ENCODE measurements at regions not wholly inside any gene's neighbourhood (a gene's known extent, or its start where the extent isn't known, plus 50 kb on each side); places are given as distances from the start of the nearest gene placed in this dataset.

DNA sequence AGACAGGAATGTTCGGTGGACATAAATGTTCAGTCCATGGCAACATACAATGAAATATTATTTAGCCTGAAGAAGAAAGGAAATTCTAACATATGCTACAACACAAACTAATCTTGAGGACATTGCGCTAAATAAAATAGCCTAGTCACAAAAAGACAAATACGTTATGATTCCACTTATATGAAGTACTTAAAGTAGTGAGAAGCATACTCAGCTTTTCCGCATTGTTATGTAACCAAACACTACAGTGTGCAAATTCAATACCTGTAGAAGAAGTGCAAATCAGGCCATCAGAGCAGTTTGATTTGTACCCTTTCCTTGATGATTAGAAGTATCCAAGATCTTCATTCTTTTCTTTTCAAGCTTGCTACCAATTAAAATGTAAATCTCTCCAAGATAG is 1023.4 kb upstream of the NR2F2 start:
- intact Hi-C loops (cut with micrococcal nuclease; ENCODE audit: unreplicated experiment) = no loop called here
- Mint-ChIP-seq H3K4me3 (ENCODE audit: low read depth, unreplicated experiment) (no peak overlapping the region), H3K4me1 (ENCODE audit: low read depth, unreplicated experiment) (no peaks in the 10 kb centered on the region), H3K9me3 (ENCODE audit: low read depth, unreplicated experiment) (no peaks in the 10 kb centered on the region), H3K36me3 (ENCODE audit: insufficient read depth, unreplicated experiment) (no peaks in the 10 kb centered on the region), H3K27ac (ENCODE audit: unreplicated experiment) (no peak overlapping the region), H3K27me3 (ENCODE audit: unreplicated experiment) (no peaks in the 10 kb centered on the region)
- no peak for DNase-seq
- TF ChIP-seq, protein P1, sequence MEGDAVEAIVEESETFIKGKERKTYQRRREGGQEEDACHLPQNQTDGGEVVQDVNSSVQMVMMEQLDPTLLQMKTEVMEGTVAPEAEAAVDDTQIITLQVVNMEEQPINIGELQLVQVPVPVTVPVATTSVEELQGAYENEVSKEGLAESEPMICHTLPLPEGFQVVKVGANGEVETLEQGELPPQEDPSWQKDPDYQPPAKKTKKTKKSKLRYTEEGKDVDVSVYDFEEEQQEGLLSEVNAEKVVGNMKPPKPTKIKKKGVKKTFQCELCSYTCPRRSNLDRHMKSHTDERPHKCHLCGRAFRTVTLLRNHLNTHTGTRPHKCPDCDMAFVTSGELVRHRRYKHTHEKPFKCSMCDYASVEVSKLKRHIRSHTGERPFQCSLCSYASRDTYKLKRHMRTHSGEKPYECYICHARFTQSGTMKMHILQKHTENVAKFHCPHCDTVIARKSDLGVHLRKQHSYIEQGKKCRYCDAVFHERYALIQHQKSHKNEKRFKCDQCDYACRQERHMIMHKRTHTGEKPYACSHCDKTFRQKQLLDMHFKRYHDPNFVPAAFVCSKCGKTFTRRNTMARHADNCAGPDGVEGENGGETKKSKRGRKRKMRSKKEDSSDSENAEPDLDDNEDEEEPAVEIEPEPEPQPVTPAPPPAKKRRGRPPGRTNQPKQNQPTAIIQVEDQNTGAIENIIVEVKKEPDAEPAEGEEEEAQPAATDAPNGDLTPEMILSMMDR (IDR thresholded peaks at IDR 0.05; ENCODE audit: unreplicated experiment) = no peak
- no TSS peak for BruUV-seq (replicated peaks)
- CTCF ChIA-PET = no interaction called here

DNA sequence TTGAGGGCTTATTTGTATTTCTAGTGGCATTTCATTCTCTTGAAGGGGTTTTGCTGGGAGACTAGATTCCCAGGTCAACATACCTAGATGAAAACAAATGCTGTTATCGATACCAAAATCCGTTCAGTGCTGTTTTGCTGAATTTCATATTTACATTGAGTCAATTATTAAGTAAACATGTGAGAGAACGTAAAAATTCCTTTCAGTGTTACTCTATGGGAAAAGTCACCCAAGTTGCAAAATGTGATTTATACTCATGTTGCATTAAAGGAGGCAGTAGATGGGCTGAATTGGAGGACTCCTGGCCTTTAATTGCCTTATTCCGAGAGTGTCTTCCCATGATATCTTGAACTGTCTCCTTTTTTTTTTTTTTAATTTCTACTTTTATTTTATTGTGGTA is 1011.3 kb upstream of the NR2F2 start:
- BruUV-seq (replicated peaks) = no TSS peak
- Mint-ChIP-seq H3K27ac (ENCODE audit: unreplicated experiment) (no peak overlapping the region), H3K4me1 (ENCODE audit: low read depth, unreplicated experiment) (no peaks in the 10 kb centered on the region), H3K27me3 (ENCODE audit: unreplicated experiment) (no peaks in the 10 kb centered on the region), H3K36me3 (ENCODE audit: insufficient read depth, unreplicated experiment) (no peaks in the 10 kb centered on the region), H3K9me3 (ENCODE audit: low read depth, unreplicated experiment) (peaks cover 8% of the 10 kb centered on the region), H3K4me3 (ENCODE audit: low read depth, unreplicated experiment) (no peak overlapping the region)
- CTCF ChIA-PET = no interaction called here
- DNase-seq = no peak
- intact Hi-C loops (cut with micrococcal nuclease; ENCODE audit: unreplicated experiment) = no loop called here
- TF ChIP-seq, protein P1 (IDR thresholded peaks at IDR 0.05; ENCODE audit: unreplicated experiment) = no peak

DNA sequence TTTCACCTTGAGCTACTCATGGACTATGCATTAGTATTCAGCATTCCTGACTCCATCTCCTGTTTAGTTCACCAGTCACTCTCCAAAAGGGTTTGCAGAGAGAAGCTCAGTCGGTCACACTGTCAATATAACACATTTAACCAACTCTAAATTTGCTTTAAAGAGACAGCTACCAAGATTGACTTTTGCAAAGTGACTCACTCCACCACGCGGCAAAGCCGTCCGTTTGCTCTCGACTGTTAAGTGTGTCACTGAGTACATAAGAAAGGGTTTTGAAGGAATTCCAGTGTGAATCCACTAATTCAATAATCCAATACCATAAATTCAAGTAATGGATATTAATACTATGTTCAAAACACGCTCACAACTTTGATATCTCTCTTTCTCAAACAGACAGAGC is 1006.7 kb upstream of the NR2F2 start:
- TF ChIP-seq, protein P1 (IDR thresholded peaks at IDR 0.05; ENCODE audit: unreplicated experiment) = no peak
- H3K27ac Mint-ChIP-seq (ENCODE audit: unreplicated experiment) = no peak overlapping the region
- intact Hi-C loops (cut with micrococcal nuclease; ENCODE audit: unreplicated experiment) = no loop called here
- no peaks in the 10 kb centered on the region for H3K9me3 Mint-ChIP-seq (ENCODE audit: low read depth, unreplicated experiment)
- no peaks in the 10 kb centered on the region for H3K27me3 Mint-ChIP-seq (ENCODE audit: unreplicated experiment)
- BruUV-seq (replicated peaks) = no TSS peak
- no peak overlapping the region for H3K4me3 Mint-ChIP-seq (ENCODE audit: low read depth, unreplicated experiment)
- no peak for DNase-seq
- no peaks in the 10 kb centered on the region for H3K4me1 Mint-ChIP-seq (ENCODE audit: low read depth, unreplicated experiment)
- CTCF ChIA-PET = no interaction called here
- no peaks in the 10 kb centered on the region for H3K36me3 Mint-ChIP-seq (ENCODE audit: insufficient read depth, unreplicated experiment)

DNA sequence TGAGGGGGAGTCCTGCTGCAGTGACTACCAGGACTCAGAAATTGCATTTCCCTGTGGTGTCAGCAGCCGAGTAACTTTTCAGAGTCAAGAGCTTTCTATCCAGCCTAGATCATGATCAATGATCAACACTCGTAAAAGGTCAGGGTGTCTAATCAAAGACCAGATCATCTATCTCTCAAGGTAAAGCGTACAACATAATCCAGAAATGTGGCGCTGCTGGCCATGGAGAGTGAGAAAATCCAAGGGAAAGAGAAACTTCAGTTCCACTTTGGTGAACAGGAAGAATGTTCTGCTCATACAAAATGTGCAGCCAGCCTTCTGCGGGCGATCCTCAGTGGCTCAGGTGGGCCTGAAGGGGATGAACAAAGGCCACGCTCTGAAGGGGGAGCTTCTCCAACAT is 1005.8 kb upstream of the NR2F2 start:
- no peaks in the 10 kb centered on the region for H3K4me1 Mint-ChIP-seq (ENCODE audit: low read depth, unreplicated experiment)
- no peak for DNase-seq
- no TSS peak for BruUV-seq (replicated peaks)
- CTCF ChIA-PET = no interaction called here
- TF ChIP-seq, protein P1 (IDR thresholded peaks at IDR 0.05; ENCODE audit: unreplicated experiment) = no peak
- no peak overlapping the region for H3K4me3 Mint-ChIP-seq (ENCODE audit: low read depth, unreplicated experiment)
- no peak overlapping the region for H3K27ac Mint-ChIP-seq (ENCODE audit: unreplicated experiment)
- intact Hi-C loops (cut with micrococcal nuclease; ENCODE audit: unreplicated experiment) = no loop called here
- no peaks in the 10 kb centered on the region for H3K9me3 Mint-ChIP-seq (ENCODE audit: low read depth, unreplicated experiment)
- H3K27me3 Mint-ChIP-seq (ENCODE audit: unreplicated experiment) = no peaks in the 10 kb centered on the region
- no peaks in the 10 kb centered on the region for H3K36me3 Mint-ChIP-seq (ENCODE audit: insufficient read depth, unreplicated experiment)

Data from Calu3 (cell line).